ENCODE measurements at regions not wholly inside any gene's neighbourhood (a gene's known extent, or its start where the extent isn't known, plus 50 kb on each side); places are given as distances from the start of the nearest gene placed in this dataset.

- no peaks in the 10 kb centered on the region for H3K9me3 ChIP-seq (ENCODE audit: low read length)
- H3K9ac ChIP-seq (ENCODE audit: low read length): no peak overlapping the region
- no peaks in the 10 kb centered on the region for H3K27me3 ChIP-seq (ENCODE audit: insufficient read depth, low read depth, low read length)
Observed at GRCh38 chr11:115843111-115843510, 338.9 kb upstream of the CADM1 start.

DNA sequence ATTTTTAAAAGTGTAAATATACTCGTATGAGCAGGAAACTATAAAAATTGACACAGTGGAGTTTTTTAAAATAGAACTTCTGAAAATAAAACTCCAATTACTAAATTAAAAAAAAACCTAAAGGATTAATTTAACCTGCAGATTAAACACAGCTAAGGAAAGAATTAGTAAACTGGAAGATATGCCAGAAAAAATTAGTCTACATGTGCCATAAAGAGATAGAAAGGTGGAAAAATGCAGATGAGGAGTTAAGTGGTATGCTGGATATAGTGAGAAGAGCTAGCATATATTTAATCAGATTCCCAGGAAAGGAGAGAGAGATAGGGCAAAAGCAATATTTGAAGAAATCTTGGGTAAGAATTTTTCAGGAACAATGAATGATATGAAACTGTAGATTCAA lies 315.8 kb upstream of the CADM1 start:
- H3K9me3 ChIP-seq (ENCODE audit: low read length): no peaks in the 10 kb centered on the region
- no peaks in the 10 kb centered on the region for H3F3A ChIP-seq (ENCODE audit: insufficient read depth, low read length, poor library complexity, severe bottlenecking)
- no peak overlapping the region for H3K27ac ChIP-seq (ENCODE audit: low read length)
- H3K27me3 ChIP-seq (ENCODE audit: insufficient read depth, low read depth, low read length): no peaks in the 10 kb centered on the region
- H3K4me3 ChIP-seq (ENCODE audit: low read length): no peak overlapping the region
- TF ChIP-seq, protein P1, sequence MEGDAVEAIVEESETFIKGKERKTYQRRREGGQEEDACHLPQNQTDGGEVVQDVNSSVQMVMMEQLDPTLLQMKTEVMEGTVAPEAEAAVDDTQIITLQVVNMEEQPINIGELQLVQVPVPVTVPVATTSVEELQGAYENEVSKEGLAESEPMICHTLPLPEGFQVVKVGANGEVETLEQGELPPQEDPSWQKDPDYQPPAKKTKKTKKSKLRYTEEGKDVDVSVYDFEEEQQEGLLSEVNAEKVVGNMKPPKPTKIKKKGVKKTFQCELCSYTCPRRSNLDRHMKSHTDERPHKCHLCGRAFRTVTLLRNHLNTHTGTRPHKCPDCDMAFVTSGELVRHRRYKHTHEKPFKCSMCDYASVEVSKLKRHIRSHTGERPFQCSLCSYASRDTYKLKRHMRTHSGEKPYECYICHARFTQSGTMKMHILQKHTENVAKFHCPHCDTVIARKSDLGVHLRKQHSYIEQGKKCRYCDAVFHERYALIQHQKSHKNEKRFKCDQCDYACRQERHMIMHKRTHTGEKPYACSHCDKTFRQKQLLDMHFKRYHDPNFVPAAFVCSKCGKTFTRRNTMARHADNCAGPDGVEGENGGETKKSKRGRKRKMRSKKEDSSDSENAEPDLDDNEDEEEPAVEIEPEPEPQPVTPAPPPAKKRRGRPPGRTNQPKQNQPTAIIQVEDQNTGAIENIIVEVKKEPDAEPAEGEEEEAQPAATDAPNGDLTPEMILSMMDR (IDR thresholded peaks at IDR 0.05; ENCODE audit: poor library complexity, severe bottlenecking): no peak
- TF ChIP-seq REST (IDR thresholded peaks at IDR 0.05; ENCODE audit: borderline replicate concordance) (no peak), TAF1 (IDR thresholded peaks at IDR 0.05; ENCODE audit: low read depth) (no peak), EZH2 (IDR thresholded peaks at IDR 0.05; ENCODE audit: borderline replicate concordance, insufficient read depth, low read length, poor library complexity, severe bottlenecking) (no peak), SMC3 (conservative IDR thresholded peaks at IDR 0.05; ENCODE audit: poor library complexity) (no peak), MXI1 (conservative IDR thresholded peaks at IDR 0.05; ENCODE audit: poor library complexity, severe bottlenecking) (no peak), EP300 (conservative IDR thresholded peaks at IDR 0.05; ENCODE audit: poor library complexity, severe bottlenecking) (no peak), POLR2AphosphoS5 (IDR thresholded peaks at IDR 0.05) (no peak), RAD21 (conservative IDR thresholded peaks at IDR 0.05) (no peak)
- H3K9me2 ChIP-seq (ENCODE audit: insufficient read depth, low read length): no peaks in the 10 kb centered on the region
- no peaks in the 10 kb centered on the region for H3K36me3 ChIP-seq (ENCODE audit: insufficient read depth, low read length)
- no peak overlapping the region for H3K9ac ChIP-seq (ENCODE audit: low read length)
- H3K4me2 ChIP-seq (ENCODE audit: low read length): no peak overlapping the region
- no peaks in the 10 kb centered on the region for H4K20me1 ChIP-seq (ENCODE audit: insufficient read depth)
- H3K79me2 ChIP-seq (replicated peaks; ENCODE audit: insufficient read depth, low read length): no peaks in the 10 kb centered on the region
- no peak overlapping the region for H2AFZ ChIP-seq (ENCODE audit: low read depth, low read length)

More at GRCh38 chr11:115843111-115843510, 338.9 kb upstream of the CADM1 start:
- Histone ChIP-seq H3K79me2 (replicated peaks; ENCODE audit: insufficient read depth, low read length) (no peaks in the 10 kb centered on the region), H3F3A (ENCODE audit: insufficient read depth, low read length, poor library complexity, severe bottlenecking) (no peaks in the 10 kb centered on the region), H2AFZ (ENCODE audit: low read depth, low read length) (no peak overlapping the region), H3K36me3 (ENCODE audit: insufficient read depth, low read length) (no peaks in the 10 kb centered on the region), H3K27ac (ENCODE audit: low read length) (no peak overlapping the region), H3K4me3 (ENCODE audit: low read length) (no peak overlapping the region), H3K4me2 (ENCODE audit: low read length) (no peak overlapping the region), H3K9me2 (ENCODE audit: insufficient read depth, low read length) (no peaks in the 10 kb centered on the region), H4K20me1 (ENCODE audit: insufficient read depth) (no peaks in the 10 kb centered on the region)
- TF ChIP-seq POLR2AphosphoS5 (IDR thresholded peaks at IDR 0.05): no peak
- no peak for TF ChIP-seq REST (IDR thresholded peaks at IDR 0.05; ENCODE audit: borderline replicate concordance)
- TF ChIP-seq EP300 (conservative IDR thresholded peaks at IDR 0.05; ENCODE audit: poor library complexity, severe bottlenecking): no peak
- TF ChIP-seq, protein P1 (IDR thresholded peaks at IDR 0.05; ENCODE audit: poor library complexity, severe bottlenecking): no peak
- no peak for TF ChIP-seq RAD21 (conservative IDR thresholded peaks at IDR 0.05)
- TF ChIP-seq TAF1 (IDR thresholded peaks at IDR 0.05; ENCODE audit: low read depth): no peak

All from neural cell (in vitro differentiated cells).